Stimulated activated CD8-positive, alpha-beta memory T cell treated with anti-CD3 and anti-CD28 coated beads, Interleukin-12 subunit alpha, Interleukin-12 subunit beta, amount 100 ng/mL, for 4 hours (primary cell): ENCODE measurements at regions not wholly inside any gene's neighbourhood (a gene's known extent, or its start where the extent isn't known, plus 50 kb on each side); places are given as distances from the start of the nearest gene placed in this dataset.

Source experiments
- DNase-seq: peaks from one replicate; pipeline ENCODE4 v3.0.0-alpha.2; 2020; ENCODE audit warnings: low read depth

- DNase-seq: no peak
Observed at GRCh38 chr1:194155962-194156361, 969.5 kb upstream of the B3GALT2 start.

- no peak for DNase-seq
Observed at GRCh38 chr1:194151056-194151455, 964.6 kb upstream of the B3GALT2 start.

- no peak for DNase-seq
Observed at GRCh38 chr1:194150242-194150641, 963.8 kb upstream of the B3GALT2 start.

- DNase-seq: no peak
Observed at GRCh38 chr1:194133152-194133551, 946.7 kb upstream of the B3GALT2 start.

GRCh38 chr1:194118086-194118485 is 931.7 kb upstream of the B3GALT2 start:
- DNase-seq: no peak

GRCh38 chr1:194117582-194117981 is 931.2 kb upstream of the B3GALT2 start:
- DNase-seq: no peak

GRCh38 chr1:194114288-194114687 is 927.9 kb upstream of the B3GALT2 start:
- no peak for DNase-seq

GRCh38 chr1:194105381-194105780 is 919.0 kb upstream of the B3GALT2 start:
- no peak for DNase-seq

GRCh38 chr1:194104247-194104844 is 917.9 kb upstream of the B3GALT2 start:
- DNase-seq: no peak

GRCh38 chr1:194103516-194104246 is 917.3 kb upstream of the B3GALT2 start:
- no peak for DNase-seq

- no peak for DNase-seq
Observed at GRCh38 chr1:194103101-194103500, 916.7 kb upstream of the B3GALT2 start.

GRCh38 chr1:194102607-194103006 is 916.2 kb upstream of the B3GALT2 start:
- DNase-seq: no peak

- no peak for DNase-seq
Observed at GRCh38 chr1:194084755-194085154, 898.3 kb upstream of the B3GALT2 start.

- DNase-seq: no peak
Observed at GRCh38 chr1:194081444-194081843, 895.0 kb upstream of the B3GALT2 start.

GRCh38 chr1:194080826-194081225 is 894.4 kb upstream of the B3GALT2 start:
- DNase-seq: no peak

- DNase-seq: no peak
Observed at GRCh38 chr1:194078765-194079164, 892.4 kb upstream of the B3GALT2 start.

GRCh38 chr1:194076646-194077045 is 890.2 kb upstream of the B3GALT2 start:
- no peak for DNase-seq

- DNase-seq: no peak
Observed at GRCh38 chr1:194073833-194074232, 887.4 kb upstream of the B3GALT2 start.

- no peak for DNase-seq
Observed at GRCh38 chr1:194071205-194071604, 884.8 kb upstream of the B3GALT2 start.

- DNase-seq: no peak
Observed at GRCh38 chr1:194069831-194070218, 883.4 kb upstream of the B3GALT2 start.

GRCh38 chr1:194069168-194069830 is 882.9 kb upstream of the B3GALT2 start:
- DNase-seq: no peak

GRCh38 chr1:194068446-194069167 is 882.2 kb upstream of the B3GALT2 start:
- no peak for DNase-seq

- no peak for DNase-seq
Observed at GRCh38 chr1:194067772-194068171, 881.4 kb upstream of the B3GALT2 start.
